HS-27A (cell line): ENCODE measurements at regions not wholly inside any gene's neighbourhood (a gene's known extent, or its start where the extent isn't known, plus 50 kb on each side); places are given as distances from the start of the nearest gene placed in this dataset.

Experiments used
- DNase-seq: peaks from one replicate; pipeline ENCODE4 v3.0.0-alpha.2; 2012; ENCODE audit warnings: low read depth, missing footprints

DNA sequence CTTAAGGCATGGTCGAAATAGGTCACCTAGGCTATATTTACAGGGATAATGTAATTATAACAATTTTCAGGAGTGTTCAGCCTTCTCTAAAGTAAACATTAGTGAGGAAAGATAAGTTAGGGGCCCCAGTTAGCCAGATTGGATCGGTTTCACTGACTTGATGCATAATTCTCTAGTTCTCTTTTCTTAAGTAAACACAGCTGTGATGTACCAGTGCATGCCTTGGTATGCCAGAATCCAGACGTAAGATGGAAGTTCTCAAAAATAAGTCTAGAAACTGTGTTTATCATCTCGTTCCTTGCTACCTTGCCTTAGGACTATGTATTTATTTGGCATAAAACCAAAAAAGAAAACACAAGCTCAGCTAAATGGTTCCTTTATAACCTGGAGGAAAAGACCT, 442.2 kb upstream of the CLINT1 start:
- no peak for DNase-seq

DNA sequence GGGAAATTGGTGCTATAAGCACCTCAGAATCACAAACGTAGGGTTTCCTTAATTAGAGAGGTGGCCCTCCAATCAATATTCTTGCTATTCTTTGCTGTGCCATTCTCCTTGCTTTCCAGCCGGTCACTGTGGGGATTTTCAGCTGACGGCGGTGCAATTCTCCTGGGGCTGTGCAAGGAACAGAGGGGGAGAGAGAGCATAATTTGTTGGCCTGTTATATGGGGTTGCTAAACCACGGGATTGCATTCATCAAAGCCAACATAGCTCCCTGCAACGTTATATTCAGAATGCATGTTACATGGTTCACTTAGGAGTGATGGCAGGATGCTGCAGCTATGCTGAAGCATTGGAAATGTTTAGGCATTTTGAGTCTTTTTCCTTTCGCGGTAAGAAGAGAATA, 441.3 kb upstream of the CLINT1 start:
- DNase-seq, result no peak

GRCh38 chr5:158297002-158297527, 438.1 kb upstream of the CLINT1 start:
- no peak for DNase-seq

DNA sequence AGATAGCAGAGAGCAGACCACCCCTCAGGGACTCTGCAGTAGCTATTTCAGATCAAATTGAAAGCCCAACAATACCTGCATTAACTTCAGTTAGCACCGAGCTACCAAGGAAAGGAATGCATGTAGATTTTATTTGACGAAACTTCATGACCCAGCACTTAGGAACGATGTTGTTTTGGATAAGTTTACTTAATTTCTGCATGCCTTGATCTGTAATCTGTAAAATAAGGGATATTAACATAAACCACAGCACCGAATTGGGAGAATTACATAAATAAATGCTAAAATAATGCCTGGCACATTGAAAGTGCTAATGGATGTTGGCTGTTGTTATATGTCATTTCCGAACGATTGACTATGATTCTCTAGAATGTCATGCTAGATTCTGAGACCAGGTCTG, 435.8 kb upstream of the CLINT1 start:
- DNase-seq, result no peak

DNA sequence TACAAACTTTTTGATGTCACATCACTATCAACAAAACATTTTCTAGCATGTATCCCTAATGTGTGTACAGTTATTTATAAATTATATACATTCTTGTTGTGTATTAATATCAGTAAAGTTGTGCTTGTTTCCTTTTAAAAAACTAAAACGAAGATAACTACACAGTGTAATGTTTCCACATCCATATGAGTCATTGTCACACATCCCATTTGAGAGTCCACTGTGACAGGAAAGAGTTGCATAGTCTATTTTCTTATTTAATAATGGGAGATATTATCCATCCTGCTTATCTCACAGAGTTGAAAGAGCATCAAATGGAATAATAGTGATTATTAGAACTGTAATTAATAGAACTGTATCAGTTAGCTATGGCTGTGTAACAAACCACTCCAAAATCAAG, 434.0 kb upstream of the CLINT1 start:
- DNase-seq, result no peak

DNA sequence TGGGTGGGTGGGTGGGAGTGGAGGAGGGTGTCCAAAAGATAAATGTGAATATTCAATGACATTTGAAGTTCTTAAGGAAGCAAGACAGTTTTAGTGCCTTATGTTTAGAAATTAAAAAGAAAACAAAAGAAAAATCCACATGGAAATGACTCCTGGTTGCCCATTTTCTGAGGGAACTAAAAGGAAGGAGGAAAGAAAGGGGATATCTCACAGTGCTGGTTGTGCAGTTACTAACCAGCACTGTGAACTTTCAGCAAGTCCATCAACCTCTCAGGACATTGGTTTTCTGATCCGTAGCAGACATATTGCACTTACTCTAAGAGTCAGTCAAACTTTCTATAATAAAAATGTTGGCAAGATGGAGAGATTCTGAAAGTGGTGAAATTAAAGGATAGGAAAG, 431.0 kb upstream of the CLINT1 start:
- no peak for DNase-seq

DNA sequence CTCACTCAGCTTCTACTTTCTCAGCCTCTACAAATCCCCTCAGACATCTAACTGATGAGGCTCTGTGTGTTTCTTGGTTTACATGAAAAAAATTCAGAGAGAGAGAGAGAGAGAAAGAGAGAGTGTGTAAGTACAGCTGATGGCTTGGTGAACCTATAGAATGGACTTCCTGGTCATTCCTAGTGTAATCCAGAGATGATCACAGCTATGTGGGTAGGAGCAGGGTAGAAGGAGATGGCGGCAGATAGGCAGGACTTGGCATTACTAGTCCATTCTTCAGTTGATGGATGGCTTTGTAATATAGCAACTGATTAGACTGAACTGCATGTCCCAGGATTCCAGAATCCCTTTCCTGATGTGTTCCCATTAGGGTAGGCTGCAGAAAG, 429.3 kb upstream of the CLINT1 start:
- DNase-seq, result no peak

DNA sequence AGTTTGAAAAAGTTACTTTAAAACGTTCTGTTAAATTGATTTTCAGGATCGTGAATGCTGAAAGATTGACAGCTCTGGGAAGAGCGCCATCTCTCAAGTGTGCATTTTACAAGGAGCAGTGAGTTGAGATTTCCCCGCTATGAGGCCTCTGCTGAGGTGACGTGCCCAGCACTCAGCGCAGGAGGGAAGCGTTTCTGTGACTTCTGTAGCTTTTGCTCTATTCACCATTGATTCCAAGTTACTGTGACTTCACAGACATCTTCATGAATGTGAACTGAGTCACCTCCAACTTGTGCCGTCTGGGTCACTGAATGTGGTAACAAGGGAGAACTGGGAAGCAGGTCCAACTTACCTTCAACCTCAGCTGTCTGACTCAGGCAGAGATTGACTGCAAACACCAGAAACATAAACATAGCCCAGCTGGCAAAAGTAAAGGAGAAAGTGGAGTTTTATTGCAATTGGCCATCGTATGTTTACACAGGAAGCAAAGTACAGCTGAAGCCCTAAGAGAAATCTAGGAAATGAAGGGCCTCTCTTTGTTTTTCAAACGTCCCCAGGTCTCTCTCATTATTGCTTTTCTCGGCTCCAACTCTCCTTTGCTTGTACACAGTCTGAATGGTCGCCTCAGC, 428.8 kb upstream of the CLINT1 start:
- DNase-seq, result no peak

GRCh38 chr5:158286827-158287226, 427.9 kb upstream of the CLINT1 start:
- DNase-seq, result no peak

DNA sequence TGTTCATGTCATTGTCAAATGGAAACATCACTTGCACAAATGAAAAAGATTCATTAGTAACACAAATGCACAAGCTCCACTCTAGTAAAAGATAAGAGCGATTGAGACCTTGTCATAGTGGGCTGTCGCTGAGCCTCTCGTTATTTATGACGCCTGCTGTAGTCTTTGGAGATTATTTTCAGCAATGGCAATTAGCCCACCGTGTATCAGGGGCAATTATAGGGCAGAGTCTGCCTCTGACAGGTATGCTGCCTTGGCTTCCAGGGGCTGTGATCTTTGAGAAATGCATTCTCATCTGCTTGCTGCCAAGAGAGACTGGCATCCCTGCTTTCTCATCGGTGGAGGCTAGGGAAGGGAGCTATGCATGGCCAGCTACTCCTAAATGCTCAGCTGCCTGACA, 426.8 kb upstream of the CLINT1 start:
- no peak for DNase-seq

GRCh38 chr5:158284242-158284641, 425.3 kb upstream of the CLINT1 start:
- DNase-seq, result no peak

- no peak for DNase-seq
Observed at GRCh38 chr5:158283397-158283796, 424.5 kb upstream of the CLINT1 start.

DNA sequence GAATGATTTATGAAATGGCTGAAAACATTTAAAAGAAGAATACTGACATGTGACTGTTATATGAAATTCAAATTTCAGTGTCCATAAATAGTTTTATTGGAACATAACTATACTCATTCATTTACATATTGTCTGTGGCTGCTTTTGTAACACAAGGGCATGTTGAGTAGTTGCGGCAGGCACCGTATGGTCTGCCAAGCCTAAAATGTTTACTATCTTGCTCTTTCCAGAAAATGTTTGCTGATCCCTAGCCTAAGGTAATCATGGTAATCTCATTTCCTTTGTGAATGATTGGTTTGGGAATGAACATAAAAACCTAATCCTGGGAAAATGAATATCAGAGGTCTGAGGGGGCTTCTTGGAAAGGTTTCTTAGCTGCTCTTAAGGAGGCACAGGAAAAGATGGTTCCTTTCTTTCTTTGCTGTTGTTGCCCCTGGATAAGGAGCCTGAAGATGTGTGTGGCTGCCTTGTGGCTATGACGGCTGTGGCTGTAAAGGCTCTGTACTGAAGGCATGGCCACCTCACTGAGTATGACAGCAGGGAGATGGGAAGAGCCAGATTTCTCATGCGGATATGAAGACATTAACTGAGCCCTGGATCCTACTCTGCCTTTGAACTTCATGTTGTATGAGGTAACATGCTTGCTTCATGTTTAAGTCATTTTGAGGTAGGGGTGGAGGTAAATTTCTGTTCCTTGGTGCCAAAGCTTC, 419.4 kb upstream of the CLINT1 start:
- no peak for DNase-seq

- DNase-seq, result no peak
Observed at GRCh38 chr5:158277276-158277675, 418.3 kb upstream of the CLINT1 start.

DNA sequence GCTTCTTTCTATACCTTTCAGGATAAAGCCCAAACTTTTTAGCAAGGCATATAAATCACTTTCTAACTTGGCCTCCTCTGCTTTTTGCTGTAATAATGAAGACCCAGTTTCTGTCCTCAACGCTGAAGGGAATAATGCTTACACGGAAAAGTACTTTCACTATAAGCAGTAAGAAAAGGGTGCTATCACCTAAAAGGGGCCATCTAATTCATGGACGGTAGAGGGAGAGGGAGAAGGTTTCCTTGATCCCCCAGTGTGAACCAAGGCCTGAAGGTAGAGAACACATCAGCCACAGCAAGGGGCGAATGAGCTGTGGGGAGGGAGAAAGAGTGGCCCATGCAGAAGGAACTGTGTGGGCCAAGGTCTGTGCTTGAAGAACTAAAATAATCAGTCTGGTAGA, 417.7 kb upstream of the CLINT1 start:
- DNase-seq, result no peak

GRCh38 chr5:158275511-158275910, 416.6 kb upstream of the CLINT1 start:
- DNase-seq, result no peak

- no peak for DNase-seq
Observed at GRCh38 chr5:158273035-158273434, 414.1 kb upstream of the CLINT1 start.

- no peak for DNase-seq
Observed at GRCh38 chr5:158272409-158272808, 413.5 kb upstream of the CLINT1 start.

GRCh38 chr5:158270996-158271554, 412.1 kb upstream of the CLINT1 start:
- DNase-seq, result no peak

DNA sequence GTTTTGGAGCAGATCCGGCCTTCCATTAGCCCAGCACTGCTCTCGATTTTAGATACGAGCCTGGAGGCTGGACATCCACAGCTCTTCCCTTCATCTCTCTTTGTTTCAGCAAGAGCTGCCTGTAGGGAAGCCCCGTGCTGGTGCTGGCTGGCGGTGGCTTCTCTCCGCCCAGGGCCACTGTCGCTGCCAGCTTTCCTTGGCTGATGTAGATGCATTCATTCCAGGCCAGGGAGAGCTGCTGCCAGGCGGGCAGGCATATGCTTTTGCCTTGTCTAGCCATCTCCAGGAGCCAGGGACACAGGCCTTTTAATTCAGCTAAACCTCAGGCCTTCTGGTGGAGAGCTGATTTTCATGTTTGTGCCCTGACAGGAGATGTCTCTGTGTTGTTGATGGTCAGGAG, 409.3 kb upstream of the CLINT1 start:
- no peak for DNase-seq

DNA sequence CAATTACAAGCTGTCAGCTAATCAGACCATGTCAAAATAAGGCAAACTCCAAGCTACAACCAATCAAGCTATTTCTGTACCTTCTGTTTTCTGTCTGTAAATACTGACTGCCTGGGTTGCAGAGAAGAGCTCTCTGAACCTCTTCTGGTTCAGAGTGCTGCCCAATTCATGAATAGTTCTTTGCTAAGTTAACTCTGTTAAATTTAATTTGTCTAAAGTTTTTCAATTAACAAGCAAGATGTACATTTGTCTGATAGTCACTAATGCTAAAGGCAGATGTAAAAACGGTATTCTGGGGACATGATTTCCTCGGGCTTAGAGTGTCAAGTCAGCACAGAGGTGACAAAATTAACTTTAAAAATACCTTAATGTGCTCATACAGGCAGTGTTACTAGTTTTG, 408.3 kb upstream of the CLINT1 start:
- no peak for DNase-seq

GRCh38 chr5:158265931-158266700, 407.2 kb upstream of the CLINT1 start:
- DNase-seq, result no peak

DNA sequence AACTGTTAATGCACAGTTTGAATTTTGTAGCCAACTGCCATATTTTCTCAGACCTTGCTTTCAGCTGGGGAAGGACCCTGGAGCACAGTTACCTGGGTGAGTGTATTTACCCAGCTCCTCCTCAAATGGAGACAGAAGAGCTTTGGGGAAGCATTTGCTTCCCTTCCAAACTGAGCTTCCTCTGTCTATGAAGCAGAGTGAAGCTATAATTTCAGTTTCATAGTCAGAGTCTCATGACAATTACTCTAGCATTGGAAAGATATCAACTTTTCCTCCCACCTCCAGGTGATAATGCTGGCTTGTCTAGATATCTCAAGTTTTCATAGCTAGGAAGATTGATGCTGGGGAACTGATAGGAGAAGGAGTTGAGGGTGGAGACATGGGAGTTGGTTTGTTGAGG, 406.4 kb upstream of the CLINT1 start:
- DNase-seq, result no peak
